Left ventricle myocardium inferior (tissue), 1 donor: ENCODE measurements at regions not wholly inside any gene's neighbourhood (a gene's known extent, or its start where the extent isn't known, plus 50 kb on each side); places are given as distances from the start of the nearest gene placed in this dataset.
A peak's percentile ranks its signal among the peaks of the same experiment; 100 is the strongest.

Experiments used
- DNase-seq: peaks from one replicate; pipeline ENCODE4 v3.0.0-alpha.2; 2020
- H3K27ac ChIP-seq: fragments of 200-600 bp; replicated peaks from 2 replicates; pipeline ENCODE4 v1.8.0; 2021
- H3K27me3 ChIP-seq: fragments of 200-600 bp; 2 replicates; pipeline ENCODE4 v1.8.0; 2021; ENCODE audit warnings: low read depth
- H3K36me3 ChIP-seq: fragments of 200-600 bp; 2 replicates; pipeline ENCODE4 v1.8.0; 2021
- H3K4me1 ChIP-seq: fragments of 200-600 bp; 2 replicates; pipeline ENCODE4 v1.8.0; 2021
- H3K4me3 ChIP-seq: fragments of 200-600 bp; 2 replicates; pipeline ENCODE4 v1.8.0; 2021; ENCODE audit warnings: mild to moderate bottlenecking, moderate library complexity
- H3K9me3 ChIP-seq: fragments of 200-600 bp; replicated peaks from 2 replicates; pipeline ENCODE4 v1.8.0; 2021
- intact Hi-C: fragments of 100-400 bp; cut with micrococcal nuclease; formaldehyde crosslinking; loops from one replicate; pipeline ENCODE4 v1.11.0; 2022
- TF ChIP-seq, protein P1 (sequence below): fragments of 200-600 bp; IDR thresholded peaks from 2 replicates; pipeline ENCODE4 v1.8.0; 2021; ENCODE audit warnings: antibody characterized with exemption, mild to moderate bottlenecking, borderline replicate concordance
- donor health status: DM: no; HTN: yes; CAD: no; lungs with severe emphysema.

DNA sequence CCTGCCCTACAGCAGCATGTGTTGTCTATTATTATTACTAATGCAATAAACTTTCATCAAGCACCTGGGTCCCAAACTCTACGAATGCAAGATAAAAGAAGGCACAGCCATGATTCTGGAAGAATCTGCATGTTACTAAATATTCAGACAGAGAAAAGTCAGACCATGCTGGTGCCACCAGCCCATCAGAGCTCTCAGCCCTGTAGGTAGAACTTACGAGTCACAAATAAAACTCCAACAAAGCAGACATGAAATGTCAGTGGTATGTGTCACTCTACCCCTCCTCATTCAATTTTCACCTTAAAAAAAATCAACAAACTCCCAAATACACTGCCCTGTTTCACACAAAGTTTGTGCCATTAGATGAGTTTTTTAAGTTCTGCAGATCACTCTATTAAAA lies 62.4 kb upstream of the TIAM1 start:
- Histone ChIP-seq H3K9me3 (no peaks in the 10 kb centered on the region), H3K27ac (peak overlapping the region; percentile 80), H3K27me3 (peaks cover 9% of the 10 kb centered on the region), H3K4me3 (no peak overlapping the region), H3K36me3 (no peaks in the 10 kb centered on the region), H3K4me1 (no peaks in the 10 kb centered on the region)
- TF ChIP-seq, protein P1, sequence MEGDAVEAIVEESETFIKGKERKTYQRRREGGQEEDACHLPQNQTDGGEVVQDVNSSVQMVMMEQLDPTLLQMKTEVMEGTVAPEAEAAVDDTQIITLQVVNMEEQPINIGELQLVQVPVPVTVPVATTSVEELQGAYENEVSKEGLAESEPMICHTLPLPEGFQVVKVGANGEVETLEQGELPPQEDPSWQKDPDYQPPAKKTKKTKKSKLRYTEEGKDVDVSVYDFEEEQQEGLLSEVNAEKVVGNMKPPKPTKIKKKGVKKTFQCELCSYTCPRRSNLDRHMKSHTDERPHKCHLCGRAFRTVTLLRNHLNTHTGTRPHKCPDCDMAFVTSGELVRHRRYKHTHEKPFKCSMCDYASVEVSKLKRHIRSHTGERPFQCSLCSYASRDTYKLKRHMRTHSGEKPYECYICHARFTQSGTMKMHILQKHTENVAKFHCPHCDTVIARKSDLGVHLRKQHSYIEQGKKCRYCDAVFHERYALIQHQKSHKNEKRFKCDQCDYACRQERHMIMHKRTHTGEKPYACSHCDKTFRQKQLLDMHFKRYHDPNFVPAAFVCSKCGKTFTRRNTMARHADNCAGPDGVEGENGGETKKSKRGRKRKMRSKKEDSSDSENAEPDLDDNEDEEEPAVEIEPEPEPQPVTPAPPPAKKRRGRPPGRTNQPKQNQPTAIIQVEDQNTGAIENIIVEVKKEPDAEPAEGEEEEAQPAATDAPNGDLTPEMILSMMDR: no peak
- intact Hi-C loops: no loop called here
- DNase-seq: no peak

DNA sequence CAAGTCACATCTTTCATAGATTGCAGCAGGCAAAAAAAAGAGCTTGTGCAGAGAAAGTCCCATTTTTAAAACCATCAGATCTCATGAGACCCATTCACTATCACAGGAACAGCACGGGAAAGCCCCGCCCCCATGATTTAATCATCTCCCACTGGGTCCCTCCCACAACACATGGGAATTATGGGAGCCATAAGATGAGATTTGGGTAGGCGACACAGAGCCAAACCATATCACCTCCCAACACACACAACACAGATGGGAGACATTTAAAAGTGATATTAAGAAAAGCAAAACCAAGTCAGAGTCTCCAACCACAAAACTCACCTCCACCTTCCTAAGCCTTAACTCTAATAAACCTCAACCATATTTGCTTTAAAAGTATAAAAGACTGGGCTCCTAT lies 61.5 kb upstream of the TIAM1 start:
- Histone ChIP-seq H3K36me3 (no peaks in the 10 kb centered on the region), H3K27ac (no peak overlapping the region), H3K27me3 (peaks cover 12% of the 10 kb centered on the region), H3K9me3 (no peaks in the 10 kb centered on the region), H3K4me1 (no peaks in the 10 kb centered on the region), H3K4me3 (no peak overlapping the region)
- TF ChIP-seq, protein P1: no peak
- no peak for DNase-seq
- intact Hi-C loops: no loop called here

DNA sequence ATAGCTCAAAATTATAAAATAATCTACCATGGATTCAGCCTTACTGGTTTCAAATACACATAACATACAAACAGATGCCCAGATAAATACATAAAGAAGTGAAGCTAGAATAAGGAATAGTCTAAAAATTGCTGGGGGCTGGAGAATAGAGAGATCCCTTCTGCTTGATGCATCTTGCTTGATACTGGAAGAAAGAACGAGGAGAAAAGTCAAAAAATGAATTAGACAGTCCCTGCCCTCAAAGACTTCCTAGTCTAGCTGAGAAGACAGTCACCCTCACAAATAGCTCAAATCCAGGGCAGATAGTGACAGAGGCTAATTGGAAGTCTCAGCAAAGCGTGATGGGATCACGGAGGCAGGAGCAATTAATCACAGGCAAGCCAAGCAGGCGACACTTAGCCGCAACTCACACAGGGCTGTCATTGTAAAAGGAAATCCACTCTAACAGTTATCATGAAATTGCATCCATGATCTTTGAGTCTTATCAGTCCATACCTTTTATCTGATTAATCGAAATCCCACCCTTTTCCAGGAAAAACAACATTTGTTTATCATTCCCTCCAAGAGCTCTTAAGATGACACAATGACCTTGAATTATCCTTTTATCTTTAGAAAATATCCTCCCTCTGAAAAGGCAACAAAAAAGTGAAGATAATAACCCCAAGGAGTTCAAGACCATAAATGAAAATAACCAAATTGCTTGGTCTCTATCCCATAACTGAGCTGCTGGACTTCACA lies 59.7 kb upstream of the TIAM1 start:
- Histone ChIP-seq H3K27me3 (peaks cover 26% of the 10 kb centered on the region), H3K9me3 (no peaks in the 10 kb centered on the region), H3K27ac (no peak overlapping the region), H3K36me3 (no peaks in the 10 kb centered on the region), H3K4me1 (no peaks in the 10 kb centered on the region), H3K4me3 (no peak overlapping the region)
- TF ChIP-seq, protein P1: no peak
- no peak for DNase-seq
- intact Hi-C loops: no loop called here

DNA sequence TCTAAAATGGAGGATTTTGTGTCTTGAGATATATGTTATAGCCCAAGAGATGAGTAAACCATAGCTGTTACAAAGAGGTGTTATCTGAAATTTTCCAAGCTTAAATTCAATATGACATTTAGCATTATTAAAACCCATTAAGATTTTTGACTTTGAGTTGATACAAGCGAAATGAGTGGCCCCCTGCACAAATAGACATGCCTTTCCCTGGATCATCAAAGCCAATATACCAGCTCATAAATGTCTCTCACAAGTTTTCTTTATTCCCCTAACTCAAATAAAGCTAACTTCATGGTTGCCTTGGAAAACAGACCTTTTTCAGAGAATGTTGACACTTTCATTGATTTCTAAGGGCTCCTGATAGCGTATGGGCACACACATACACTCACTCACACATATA lies 55.5 kb upstream of the TIAM1 start:
- Histone ChIP-seq H3K9me3 (no peaks in the 10 kb centered on the region), H3K36me3 (no peaks in the 10 kb centered on the region), H3K27ac (no peak overlapping the region), H3K4me3 (no peak overlapping the region), H3K27me3 (peaks cover 38% of the 10 kb centered on the region), H3K4me1 (no peaks in the 10 kb centered on the region)
- intact Hi-C loops: no loop called here
- no peak for DNase-seq
- TF ChIP-seq, protein P1: no peak

DNA sequence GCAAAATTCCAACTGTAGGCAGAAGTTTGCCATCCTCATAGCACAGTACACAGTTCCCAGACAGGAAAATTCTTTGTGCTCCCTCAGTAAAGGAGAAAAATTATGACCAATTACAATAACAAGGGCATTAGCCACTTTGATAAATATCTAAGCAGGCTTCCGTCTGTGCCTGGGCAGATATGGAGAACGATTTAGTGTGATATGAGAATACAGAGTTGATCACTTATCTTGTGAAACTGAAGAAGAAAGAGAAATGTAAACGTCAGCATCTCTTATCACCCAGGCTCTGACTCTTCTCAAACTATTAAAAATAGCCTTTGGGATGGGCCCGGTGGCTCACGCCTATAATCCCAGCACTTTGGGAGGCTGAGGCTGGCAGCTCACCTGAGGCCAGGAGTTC lies 54.5 kb upstream of the TIAM1 start:
- DNase-seq: no peak
- H3K4me3 ChIP-seq: no peak overlapping the region
- intact Hi-C loops: no loop called here
- H3K27ac ChIP-seq: no peak overlapping the region
- TF ChIP-seq, protein P1: no peak
- no peaks in the 10 kb centered on the region for H3K9me3 ChIP-seq
- peaks cover 38% of the 10 kb centered on the region for H3K27me3 ChIP-seq
- H3K4me1 ChIP-seq: no peaks in the 10 kb centered on the region
- no peaks in the 10 kb centered on the region for H3K36me3 ChIP-seq
